OCI-LY7 (cell line): ENCODE measurements at regions not wholly inside any gene's neighbourhood (a gene's known extent, or its start where the extent isn't known, plus 50 kb on each side); places are given as distances from the start of the nearest gene placed in this dataset.

Experiments used
- BruUV-seq: library from RNA; stranded (reverse); fragments of 400-500 nt; replicated peaks from 2 replicates; lab custom pipeline; 2021; lab: Mats Ljungman, UMichigan
- CTCF ChIA-PET: fragments of 300-600 bp; sonication (Branson Sonifier 250); formaldehyde crosslinking; loops from one replicate; lab custom pipeline; 2022; ENCODE audit warnings: antibody characterized with exemption; ENCODE audit not compliant: unreplicated experiment; lab: Charles Lee
- POLR2A ChIA-PET: fragments of 300-600 bp; sonication (Branson Sonifier 250); formaldehyde crosslinking; loops from one replicate; lab custom pipeline; 2022; ENCODE audit warnings: antibody characterized with exemption; lab: Charles Lee
- DNase-seq: peaks from one replicate; pipeline ENCODE4 v3.0.0-alpha.2; 2015; ENCODE audit warnings: low spot score
- H2AFZ ChIP-seq: fragments of 200-600 bp; sonication (generic), shearing (Covaris generic); 2 replicates; pipeline ENCODE4 v1.6.1; 2014; ENCODE audit warnings: mild to moderate bottlenecking, antibody characterized with exemption, low read length, moderate library complexity
- H3K27ac ChIP-seq: fragments of 200-600 bp; sonication (generic); 2 replicates; pipeline ENCODE4 v1.5.1; 2014; ENCODE audit warnings: mixed run types, low read depth, mild to moderate bottlenecking, moderate library complexity, low read length, inconsistent platforms; ENCODE audit not compliant: poor library complexity, severe bottlenecking
- H3K36me3 ChIP-seq: fragments of 200-600 bp; sonication (generic); 2 replicates; pipeline ENCODE4 v1.6.1; 2014; ENCODE audit warnings: mild to moderate bottlenecking, antibody characterized with exemption, low read length, moderate library complexity, mixed read lengths; ENCODE audit not compliant: insufficient read depth
- H3K4me1 ChIP-seq: fragments of 200-600 bp; sonication (generic); 2 replicates; pipeline ENCODE4 v1.5.1; 2014; ENCODE audit warnings: mild to moderate bottlenecking, low read length; ENCODE audit not compliant: insufficient read depth, poor library complexity, severe bottlenecking
- H3K4me2 ChIP-seq: fragments of 200-600 bp; sonication (generic); 2 replicates; pipeline ENCODE4 v1.6.1; 2014; ENCODE audit warnings: mild to moderate bottlenecking, low read length
- H3K4me3 ChIP-seq: fragments of 200-600 bp; sonication (generic); 2 replicates; pipeline ENCODE4 v1.5.1; 2014; ENCODE audit warnings: mild to moderate bottlenecking, low read depth, low read length; ENCODE audit not compliant: poor library complexity, severe bottlenecking
- H3K79me2 ChIP-seq: fragments of 200-600 bp; sonication (generic); 2 replicates; pipeline ENCODE4 v1.6.1; 2016; ENCODE audit warnings: low read depth, mild to moderate bottlenecking, low read length, moderate library complexity, mixed read lengths; ENCODE audit not compliant: insufficient read depth
- H3K9me2 ChIP-seq: fragments of 200-600 bp; sonication (generic); 2 replicates; pipeline ENCODE4 v1.6.1; 2016; ENCODE audit warnings: mild to moderate bottlenecking, low read length, mixed read lengths; ENCODE audit not compliant: insufficient read depth
- H3K9me3 ChIP-seq: fragments of 200-600 bp; sonication (generic); 2 replicates; pipeline ENCODE4 v1.6.1; 2014; ENCODE audit warnings: mild to moderate bottlenecking, mixed run types, low read length, mixed read lengths
- H4K20me1 ChIP-seq: fragments of 200-600 bp; sonication (generic); 2 replicates; pipeline ENCODE4 v1.6.1; 2014; ENCODE audit warnings: mild to moderate bottlenecking, antibody characterized with exemption, low read length, moderate library complexity, mixed read lengths; ENCODE audit not compliant: insufficient read depth
- CTCF ChIP-seq: fragments of 200-600 bp; sonication (generic); conservative IDR thresholded peaks from 2 replicates; pipeline ENCODE4 v1.5.1; 2014; ENCODE audit warnings: mild to moderate bottlenecking, antibody characterized with exemption, low read length, moderate library complexity, mixed read lengths
- EZH2phosphoT487 ChIP-seq: fragments of 200-600 bp; sonication (generic); IDR thresholded peaks from 2 replicates; pipeline ENCODE4 v1.6.1; 2018; ENCODE audit warnings: low read depth, borderline replicate concordance, mild to moderate bottlenecking, mixed run types, antibody characterized with exemption, low read length, moderate library complexity, mixed read lengths
- intact Hi-C: fragments of 100-400 bp; cut with micrococcal nuclease; formaldehyde crosslinking; loops from one replicate; pipeline ENCODE4 v1.10.0; 2022; ENCODE audit not compliant: unreplicated experiment

GRCh38 chr2:81870119-81870518 lies 1565.6 kb upstream of the LRRTM1 start:
- H3K9me3 ChIP-seq: no peaks in the 10 kb centered on the region
- POLR2A ChIA-PET: interaction anchor here (0.6 to 1.1 kb wide), 2 partner anchors 8 to 15 kb away, joined by 3 read pairs; no protein-coding TSS in a partner anchor
- H3K79me2 ChIP-seq: no peaks in the 10 kb centered on the region
- no peak overlapping the region for H2AFZ ChIP-seq
- H3K4me2 ChIP-seq: no peak overlapping the region
- TF ChIP-seq CTCF: no peak
- no peak for TF ChIP-seq EZH2phosphoT487
- H3K9me2 ChIP-seq: no peaks in the 10 kb centered on the region
- CTCF ChIA-PET: no interaction called here
- H3K36me3 ChIP-seq: no peaks in the 10 kb centered on the region
- H3K4me1 ChIP-seq: no peaks in the 10 kb centered on the region
- no peaks in the 10 kb centered on the region for H4K20me1 ChIP-seq
- no TSS peak for BruUV-seq
- no peak for DNase-seq
- no peak overlapping the region for H3K27ac ChIP-seq
- intact Hi-C loops: no loop called here
- no peak overlapping the region for H3K4me3 ChIP-seq

- H3K4me3 ChIP-seq: no peak overlapping the region
- no peaks in the 10 kb centered on the region; the same call in 1 of the 2 replicates for H3K9me3 ChIP-seq
- no peaks in the 10 kb centered on the region for H3K36me3 ChIP-seq
- no peaks in the 10 kb centered on the region for H3K4me1 ChIP-seq
- H3K4me2 ChIP-seq: no peak overlapping the region
- no TSS peak for BruUV-seq
- intact Hi-C loops: no loop called here
- no peak for DNase-seq
- TF ChIP-seq CTCF (no peak), EZH2phosphoT487 (no peak)
- H3K79me2 ChIP-seq: no peaks in the 10 kb centered on the region
- H4K20me1 ChIP-seq: no peaks in the 10 kb centered on the region
- H2AFZ ChIP-seq: no peak overlapping the region
- no peak overlapping the region for H3K27ac ChIP-seq
- H3K9me2 ChIP-seq: no peaks in the 10 kb centered on the region
- ChIA-PET CTCF (no interaction called here), POLR2A (interaction anchor here (0.6 to 0.7 kb wide), 3 partner anchors 11 to 346 kb away, joined by 3 read pairs; no protein-coding TSS in a partner anchor)
These were observed 1554.4 kb upstream of the LRRTM1 start for GRCh38 chr2:81858998-81859397.

- ChIA-PET POLR2A (interaction anchor here (0.8 kb wide), 1 partner anchor 1252 kb away, joined by 3 read pairs; no protein-coding TSS in a partner anchor), CTCF (no interaction called here)
- no peak overlapping the region for H3K4me3 ChIP-seq
- no peak for TF ChIP-seq EZH2phosphoT487
- no peak for TF ChIP-seq CTCF
- no peak for DNase-seq
- no peaks in the 10 kb centered on the region; the same call in 1 of the 2 replicates for H3K9me3 ChIP-seq
- H3K4me2 ChIP-seq: no peak overlapping the region
- BruUV-seq: no TSS peak
- no peak overlapping the region for H3K27ac ChIP-seq
- H2AFZ ChIP-seq: no peak overlapping the region
- intact Hi-C loops: no loop called here
- H3K4me1 ChIP-seq: no peaks in the 10 kb centered on the region
- H3K9me2 ChIP-seq: no peaks in the 10 kb centered on the region
- H3K79me2 ChIP-seq: no peaks in the 10 kb centered on the region
- H4K20me1 ChIP-seq: no peaks in the 10 kb centered on the region
- H3K36me3 ChIP-seq: no peaks in the 10 kb centered on the region
These were observed 1548.8 kb upstream of the LRRTM1 start for GRCh38 chr2:81853341-81853740.
